Neural cell (in vitro differentiated cells): ENCODE measurements at regions not wholly inside any gene's neighbourhood (a gene's known extent, or its start where the extent isn't known, plus 50 kb on each side); places are given as distances from the start of the nearest gene placed in this dataset.

ENCODE experiments used
- H2AFZ ChIP-seq: fragments of 200-600, 300-800 bp; sonication (generic), shearing (Covaris generic); 2 replicates; pipeline ENCODE4 v1.6.0; 2014; ENCODE audit warnings: low read depth, mild to moderate bottlenecking, antibody characterized with exemption, low read length, moderate library complexity
- H3F3A ChIP-seq: fragments of 200-600 bp; shearing (Covaris generic); 2 replicates; pipeline ENCODE4 v1.6.1; 2016; ENCODE audit warnings: mild to moderate bottlenecking, moderate library complexity, mixed read lengths, antibody characterized with exemption, low read length; ENCODE audit not compliant: insufficient read depth, poor library complexity, severe bottlenecking
- H3K27ac ChIP-seq: fragments of 200-600, 300-800 bp; sonication (generic), shearing (Covaris generic); 2 replicates; pipeline ENCODE4 v1.5.1; 2014; ENCODE audit warnings: mild to moderate bottlenecking, low read length, moderate library complexity
- H3K27me3 ChIP-seq: fragments of 300-800, 200-600 bp; sonication (generic), shearing (Covaris generic); 2 replicates; pipeline ENCODE4 v1.6.0; 2014; ENCODE audit warnings: mild to moderate bottlenecking, low read depth, low read length, moderate library complexity; ENCODE audit not compliant: insufficient read depth
- H3K36me3 ChIP-seq: fragments of 300-800, 200-600 bp; sonication (generic), shearing (Covaris generic); 2 replicates; pipeline ENCODE4 v1.5.1; 2014; ENCODE audit warnings: mild to moderate bottlenecking, antibody characterized with exemption, low read length, moderate library complexity; ENCODE audit not compliant: insufficient read depth
- H3K4me2 ChIP-seq: fragments of 300-800, 200-600 bp; sonication (generic), shearing (Covaris generic); 2 replicates; pipeline ENCODE4 v1.6.0; 2014; ENCODE audit warnings: mild to moderate bottlenecking, low read length
- H3K4me3 ChIP-seq: fragments of 300-800, 200-600 bp; sonication (generic), shearing (Covaris generic); 2 replicates; pipeline ENCODE4 v1.5.1; 2014; ENCODE audit warnings: mild to moderate bottlenecking, low read length, moderate library complexity
- H3K79me2 ChIP-seq: fragments of 200-600 bp; shearing (Covaris generic); replicated peaks from 2 replicates; pipeline ENCODE4 v1.6.0; 2014; ENCODE audit warnings: mild to moderate bottlenecking, low read length, moderate library complexity; ENCODE audit not compliant: insufficient read depth
- H3K9ac ChIP-seq: fragments of 300-800, 200-600 bp; sonication (generic), shearing (Covaris generic); 2 replicates; pipeline ENCODE4 v1.6.1; 2016; ENCODE audit warnings: mild to moderate bottlenecking, low read length, mixed read lengths
- H3K9me2 ChIP-seq: fragments of 200-600 bp; shearing (Covaris generic); 2 replicates; pipeline ENCODE4 v1.6.1; 2016; ENCODE audit warnings: mild to moderate bottlenecking, low read length, mixed read lengths; ENCODE audit not compliant: insufficient read depth
- H3K9me3 ChIP-seq: fragments of 200-600, 300-800 bp; sonication (generic), shearing (Covaris generic); 2 replicates; pipeline ENCODE4 v1.6.1; 2016; ENCODE audit warnings: mild to moderate bottlenecking, mixed run types, low read length, moderate library complexity, mixed read lengths
- H4K20me1 ChIP-seq: fragments of 200-600 bp; shearing (Covaris generic); 2 replicates; pipeline ENCODE4 v1.6.1; 2016; ENCODE audit warnings: mild to moderate bottlenecking, mixed run types; ENCODE audit not compliant: insufficient read depth
- CTCF ChIP-seq: fragments of 450-650 bp; IDR thresholded peaks from 2 replicates; pipeline ENCODE4 v1.5.1; 2014; ENCODE audit warnings: antibody characterized with exemption, mild to moderate bottlenecking, moderate library complexity; ENCODE audit not compliant: poor library complexity, severe bottlenecking
- EP300 ChIP-seq: fragments of 450-650 bp; conservative IDR thresholded peaks from 2 replicates; pipeline ENCODE4 v1.6.1; 2014; ENCODE audit warnings: antibody characterized with exemption, mild to moderate bottlenecking, moderate library complexity; ENCODE audit not compliant: poor library complexity, severe bottlenecking
- EZH2 ChIP-seq: fragments of 200-600, 300-800 bp; shearing (Covaris generic), sonication (generic); IDR thresholded peaks from 2 replicates; pipeline ENCODE4 v1.6.1; 2014; ENCODE audit warnings: antibody characterized with exemption, low read length, borderline replicate concordance, mild to moderate bottlenecking; ENCODE audit not compliant: insufficient read depth, poor library complexity, severe bottlenecking
- MXI1 ChIP-seq: fragments of 450-650 bp; conservative IDR thresholded peaks from 2 replicates; pipeline ENCODE4 v1.6.1; 2014; ENCODE audit warnings: antibody characterized with exemption, mild to moderate bottlenecking; ENCODE audit not compliant: poor library complexity, severe bottlenecking
- POLR2AphosphoS5 ChIP-seq: IDR thresholded peaks from 2 replicates; pipeline ENCODE4 v1.6.1; 2012
- RAD21 ChIP-seq: fragments of 450-650 bp; conservative IDR thresholded peaks from 2 replicates; pipeline ENCODE4 v1.6.1; 2014; ENCODE audit warnings: antibody characterized with exemption, mild to moderate bottlenecking, moderate library complexity
- REST ChIP-seq: IDR thresholded peaks from 2 replicates; pipeline ENCODE4 v1.6.1; 2012; ENCODE audit warnings: borderline replicate concordance
- SMC3 ChIP-seq: fragments of 450-650 bp; conservative IDR thresholded peaks from 2 replicates; pipeline ENCODE4 v1.6.1; 2014; ENCODE audit warnings: antibody characterized with exemption, mild to moderate bottlenecking, moderate library complexity; ENCODE audit not compliant: poor library complexity
- TAF1 ChIP-seq: IDR thresholded peaks from 2 replicates; pipeline ENCODE4 v1.6.1; 2012; ENCODE audit warnings: low read depth

- Histone ChIP-seq H3F3A (no peaks in the 10 kb centered on the region), H2AFZ (no peak overlapping the region), H3K36me3 (no peaks in the 10 kb centered on the region), H3K9ac (no peak overlapping the region), H4K20me1 (no peaks in the 10 kb centered on the region), H3K27ac (no peak overlapping the region), H3K27me3 (no peaks in the 10 kb centered on the region), H3K9me3 (no peaks in the 10 kb centered on the region), H3K9me2 (no peaks in the 10 kb centered on the region), H3K4me2 (no peak overlapping the region), H3K4me3 (no peak overlapping the region), H3K79me2 (no peaks in the 10 kb centered on the region)
- TF ChIP-seq EZH2 (no peak), EP300 (no peak), MXI1 (no peak), REST (no peak), POLR2AphosphoS5 (no peak), SMC3 (no peak), CTCF (no peak), RAD21 (no peak), TAF1 (no peak)
Measured at GRCh38 chr18:40534723-40535122, 1420.3 kb upstream of the PIK3C3 start.

- no peaks in the 10 kb centered on the region for H4K20me1 ChIP-seq
- no peaks in the 10 kb centered on the region for H3K27me3 ChIP-seq
- no peak for TF ChIP-seq CTCF
- no peak overlapping the region for H2AFZ ChIP-seq
- no peaks in the 10 kb centered on the region for H3K79me2 ChIP-seq
- H3K9ac ChIP-seq, result no peak overlapping the region
- H3K27ac ChIP-seq, result no peak overlapping the region
- no peaks in the 10 kb centered on the region for H3K9me2 ChIP-seq
- H3K36me3 ChIP-seq, result no peaks in the 10 kb centered on the region
- no peaks in the 10 kb centered on the region for H3F3A ChIP-seq
- no peak overlapping the region for H3K4me2 ChIP-seq
- H3K4me3 ChIP-seq, result no peak overlapping the region
- no peaks in the 10 kb centered on the region for H3K9me3 ChIP-seq
Measured at GRCh38 chr18:40532046-40532445, 1423.0 kb upstream of the PIK3C3 start.
